ENCODE measurements at regions not wholly inside any gene's neighbourhood (a gene's known extent, or its start where the extent isn't known, plus 50 kb on each side); places are given as distances from the start of the nearest gene placed in this dataset.

DNA sequence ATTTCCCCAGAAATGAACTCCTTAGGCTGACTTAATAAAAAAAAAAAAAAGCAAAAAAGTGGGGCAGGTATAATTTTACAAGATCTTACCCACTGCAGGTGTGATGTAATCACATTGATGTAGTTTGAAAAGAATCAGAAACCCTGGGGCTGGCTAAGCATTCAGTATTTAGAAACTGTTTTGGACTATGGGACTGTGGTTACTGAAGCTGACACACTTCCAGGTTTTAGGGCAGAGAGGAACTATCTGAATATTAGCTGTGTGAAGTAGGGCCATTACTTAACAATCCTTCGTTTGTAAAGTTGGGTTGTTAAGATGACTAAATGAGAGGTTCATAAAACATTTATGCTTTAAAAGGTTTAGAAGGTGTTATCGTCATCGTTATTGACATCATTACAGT is 165.3 kb downstream of the FASLG start:
- Histone ChIP-seq H3K4me2 (no peak overlapping the region), H3K27me3 (no peaks in the 10 kb centered on the region), H4K20me1 (ENCODE audit: insufficient read depth, poor library complexity, severe bottlenecking) (no peaks in the 10 kb centered on the region), H3K9me2 (replicated peaks; ENCODE audit: insufficient read depth) (no peaks in the 10 kb centered on the region), H3K27ac (no peak overlapping the region), H3K9me3 (ENCODE audit: low read depth) (no peaks in the 10 kb centered on the region), H2AFZ (no peak overlapping the region), H3K79me2 (no peaks in the 10 kb centered on the region), H3K36me3 (replicated peaks; ENCODE audit: insufficient read depth, low read depth) (no peaks in the 10 kb centered on the region), H3K4me3 (no peak overlapping the region), H3K4me1 (ENCODE audit: insufficient read depth) (peaks cover 5% of the 10 kb centered on the region)
- DNase-seq (ENCODE audit: low spot score) = no peak
- TF ChIP-seq, protein P1, sequence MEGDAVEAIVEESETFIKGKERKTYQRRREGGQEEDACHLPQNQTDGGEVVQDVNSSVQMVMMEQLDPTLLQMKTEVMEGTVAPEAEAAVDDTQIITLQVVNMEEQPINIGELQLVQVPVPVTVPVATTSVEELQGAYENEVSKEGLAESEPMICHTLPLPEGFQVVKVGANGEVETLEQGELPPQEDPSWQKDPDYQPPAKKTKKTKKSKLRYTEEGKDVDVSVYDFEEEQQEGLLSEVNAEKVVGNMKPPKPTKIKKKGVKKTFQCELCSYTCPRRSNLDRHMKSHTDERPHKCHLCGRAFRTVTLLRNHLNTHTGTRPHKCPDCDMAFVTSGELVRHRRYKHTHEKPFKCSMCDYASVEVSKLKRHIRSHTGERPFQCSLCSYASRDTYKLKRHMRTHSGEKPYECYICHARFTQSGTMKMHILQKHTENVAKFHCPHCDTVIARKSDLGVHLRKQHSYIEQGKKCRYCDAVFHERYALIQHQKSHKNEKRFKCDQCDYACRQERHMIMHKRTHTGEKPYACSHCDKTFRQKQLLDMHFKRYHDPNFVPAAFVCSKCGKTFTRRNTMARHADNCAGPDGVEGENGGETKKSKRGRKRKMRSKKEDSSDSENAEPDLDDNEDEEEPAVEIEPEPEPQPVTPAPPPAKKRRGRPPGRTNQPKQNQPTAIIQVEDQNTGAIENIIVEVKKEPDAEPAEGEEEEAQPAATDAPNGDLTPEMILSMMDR (IDR thresholded peaks at IDR 0.05; ENCODE audit: poor library complexity) = no peak
- TF ChIP-seq EZH2phosphoT487 (IDR thresholded peaks at IDR 0.05; ENCODE audit: low read depth, severe bottlenecking, unreplicated experiment) = no peak
- WGBS (ENCODE audit: low lambda C conversion rate, missing lambda C conversion rate) = 83% methylated on average over 3 of the region's 3 CpGs

DNA sequence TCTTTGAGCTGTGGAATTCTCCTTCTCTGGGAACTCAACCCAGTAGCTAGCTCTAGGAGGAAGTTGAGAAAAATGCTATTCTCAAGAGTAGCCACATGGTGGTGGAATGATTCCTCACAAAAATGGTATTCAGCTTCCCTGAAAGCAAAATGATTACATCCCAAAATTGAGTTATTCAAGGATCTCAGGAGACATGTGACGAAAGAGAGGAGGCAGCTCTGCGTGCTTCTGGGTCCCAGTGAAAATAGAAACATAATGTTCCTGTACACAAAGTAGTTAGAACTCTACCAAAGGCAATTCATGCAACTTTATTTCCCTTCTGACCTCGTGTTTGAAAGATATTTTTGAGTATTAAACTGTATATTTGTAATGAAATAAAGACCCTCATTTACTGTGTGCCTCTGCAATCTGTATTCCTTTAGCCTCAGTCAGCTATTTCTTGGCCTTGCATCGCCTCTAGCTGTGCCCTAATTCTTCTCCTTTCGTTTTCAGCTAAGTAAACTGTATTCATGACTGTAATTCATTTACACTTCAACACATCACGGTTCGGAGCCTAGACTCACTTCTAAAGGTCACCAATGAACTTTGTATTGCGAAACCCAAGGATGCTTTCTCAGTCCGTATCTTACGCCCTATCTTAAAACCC is 167.3 kb downstream of the FASLG start:
- Histone ChIP-seq H2AFZ (no peak overlapping the region), H3K27me3 (no peaks in the 10 kb centered on the region), H3K9me2 (replicated peaks; ENCODE audit: insufficient read depth) (no peaks in the 10 kb centered on the region), H3K4me3 (no peak overlapping the region), H3K36me3 (replicated peaks; ENCODE audit: insufficient read depth, low read depth) (no peaks in the 10 kb centered on the region), H3K4me1 (ENCODE audit: insufficient read depth) (peaks cover 5% of the 10 kb centered on the region), H3K9me3 (ENCODE audit: low read depth) (no peaks in the 10 kb centered on the region), H3K79me2 (no peaks in the 10 kb centered on the region), H4K20me1 (ENCODE audit: insufficient read depth, poor library complexity, severe bottlenecking) (no peaks in the 10 kb centered on the region), H3K4me2 (peak overlapping the region; percentile 49), H3K27ac (peak overlapping the region; percentile 58)
- peak; percentile 74 for DNase-seq (ENCODE audit: low spot score)
- 34% methylated on average over 10 of the region's 10 CpGs for whole genome bisulfite sequencing (ENCODE audit: low lambda C conversion rate, missing lambda C conversion rate)
- TF ChIP-seq EZH2phosphoT487 (IDR thresholded peaks at IDR 0.05; ENCODE audit: low read depth, severe bottlenecking, unreplicated experiment) = no peak
- TF ChIP-seq, protein P1 (IDR thresholded peaks at IDR 0.05; ENCODE audit: poor library complexity) = peak; percentile 74

DNA sequence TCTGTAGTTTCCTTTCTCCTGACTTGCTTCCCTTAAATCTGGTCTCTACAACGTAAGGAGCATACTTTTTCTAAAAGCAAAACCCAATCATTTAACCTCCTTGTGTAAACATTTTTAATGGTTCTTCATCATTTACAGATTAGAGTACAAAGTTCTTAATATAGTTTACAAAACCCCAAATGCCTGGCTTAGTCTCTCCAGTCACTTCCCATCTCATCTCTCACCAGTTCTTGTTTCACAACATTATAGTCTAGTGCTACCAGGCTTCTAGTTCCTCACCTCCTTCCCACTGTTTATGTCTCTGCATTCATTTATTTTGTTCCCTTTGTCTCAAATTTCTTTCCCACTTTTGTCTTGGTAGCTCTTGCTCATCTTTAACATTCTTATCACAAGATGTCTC is 168.4 kb downstream of the FASLG start:
- Histone ChIP-seq H3K9me3 (ENCODE audit: low read depth) (no peaks in the 10 kb centered on the region), H3K4me3 (no peak overlapping the region), H3K4me2 (peak overlapping the region; percentile 49), H3K27me3 (no peaks in the 10 kb centered on the region), H3K79me2 (no peaks in the 10 kb centered on the region), H2AFZ (no peak overlapping the region), H3K9me2 (replicated peaks; ENCODE audit: insufficient read depth) (no peaks in the 10 kb centered on the region), H4K20me1 (ENCODE audit: insufficient read depth, poor library complexity, severe bottlenecking) (no peaks in the 10 kb centered on the region), H3K36me3 (replicated peaks; ENCODE audit: insufficient read depth, low read depth) (no peaks in the 10 kb centered on the region), H3K4me1 (ENCODE audit: insufficient read depth) (peaks cover 5% of the 10 kb centered on the region), H3K27ac (peak overlapping the region; percentile 58)
- 41% methylated on average over 1 of the region's 1 CpG for WGBS (ENCODE audit: low lambda C conversion rate, missing lambda C conversion rate)
- no peak for DNase-seq (ENCODE audit: low spot score)
- TF ChIP-seq EZH2 (IDR thresholded peaks at IDR 0.05; ENCODE audit: borderline replicate concordance) = no peak

DNA sequence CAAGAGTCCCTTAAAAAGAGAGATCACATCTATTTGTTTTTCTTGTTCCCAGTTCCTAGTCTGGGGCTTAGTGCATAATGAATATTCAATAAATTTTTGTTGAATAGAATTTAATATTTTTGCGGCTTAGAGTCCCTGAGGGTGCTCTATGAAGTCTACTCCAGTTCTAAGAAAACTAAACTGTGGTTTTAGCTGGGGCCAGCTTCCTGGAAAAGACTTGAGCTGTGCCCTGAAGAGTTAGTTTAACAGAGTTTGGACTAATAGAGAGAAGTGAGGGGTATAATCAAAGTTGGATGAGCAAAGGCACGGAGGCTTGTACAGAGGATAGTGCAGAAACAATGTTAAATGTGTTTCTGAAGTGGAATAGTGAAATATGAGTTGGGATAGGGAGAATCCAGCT is 168.9 kb downstream of the FASLG start:
- no peaks in the 10 kb centered on the region for H3K9me2 ChIP-seq (replicated peaks; ENCODE audit: insufficient read depth)
- peaks cover 5% of the 10 kb centered on the region for H3K4me1 ChIP-seq (ENCODE audit: insufficient read depth)
- DNase-seq (ENCODE audit: low spot score) = no peak
- H4K20me1 ChIP-seq (ENCODE audit: insufficient read depth, poor library complexity, severe bottlenecking) = no peaks in the 10 kb centered on the region
- H2AFZ ChIP-seq = no peak overlapping the region
- H3K79me2 ChIP-seq = no peaks in the 10 kb centered on the region
- no peaks in the 10 kb centered on the region for H3K36me3 ChIP-seq (replicated peaks; ENCODE audit: insufficient read depth, low read depth)
- no peaks in the 10 kb centered on the region for H3K27me3 ChIP-seq
- H3K4me2 ChIP-seq = no peak overlapping the region
- H3K9me3 ChIP-seq (ENCODE audit: low read depth) = no peaks in the 10 kb centered on the region
- 91% methylated on average over 2 of the region's 2 CpGs for WGBS (ENCODE audit: low lambda C conversion rate, missing lambda C conversion rate)
- TF ChIP-seq, protein P1 (IDR thresholded peaks at IDR 0.05; ENCODE audit: poor library complexity) = no peak
- no peak for TF ChIP-seq EZH2 (IDR thresholded peaks at IDR 0.05; ENCODE audit: borderline replicate concordance)
- no peak for TF ChIP-seq EZH2phosphoT487 (IDR thresholded peaks at IDR 0.05; ENCODE audit: low read depth, severe bottlenecking, unreplicated experiment)
- no peak overlapping the region for H3K4me3 ChIP-seq
- no peak overlapping the region for H3K27ac ChIP-seq
